RWPE1 (cell line): ENCODE measurements at regions not wholly inside any gene's neighbourhood (a gene's known extent, or its start where the extent isn't known, plus 50 kb on each side); places are given as distances from the start of the nearest gene placed in this dataset.

Experiments used
- CTCF ChIA-PET: fragments of 350-600 bp; sonication (Branson Sonifier 250); formaldehyde crosslinking; extraction: SDS; loops from one replicate; lab custom pipeline; 2021; lab: Yijun Ruan, JAX
- POLR2A ChIA-PET: fragments of 400-600 bp; formaldehyde crosslinking; extraction: SDS; loops from one replicate; lab custom pipeline; 2020; ENCODE audit warnings: antibody characterized with exemption; ENCODE audit not compliant: low non-redundant PET; lab: Yijun Ruan, JAX
- DNase-seq: peaks from one replicate; pipeline ENCODE4 v3.0.0; 2012; ENCODE audit warnings: low spot score
- H3K27ac ChIP-seq: fragments of 450-650 bp; 2 replicates; pipeline ENCODE4 v1.5.1; 2017
- CTCF ChIP-seq: fragments of 450-650 bp; conservative IDR thresholded peaks from 2 replicates; pipeline ENCODE4 v1.5.1; 2017; ENCODE audit warnings: low read depth, mild to moderate bottlenecking

- POLR2A ChIA-PET: no interaction called here
- H3K27ac ChIP-seq: no peak overlapping the region
- CTCF ChIA-PET: no interaction called here
- no peak for DNase-seq
- TF ChIP-seq CTCF: no peak
Measured at GRCh38 chr3:168611826-168612225, 516.1 kb upstream of the GOLIM4 start.

GRCh38 chr3:168608926-168609325 is 513.2 kb upstream of the GOLIM4 start:
- TF ChIP-seq CTCF: no peak
- ChIA-PET POLR2A (no interaction called here), CTCF (interaction anchor here (0.6 kb wide), 1 partner anchor 215 kb away, joined by 3 read pairs; no protein-coding TSS in a partner anchor)
- H3K27ac ChIP-seq: no peak overlapping the region
- DNase-seq: no peak

GRCh38 chr3:168604767-168605166 is 509.0 kb upstream of the GOLIM4 start:
- no peak for TF ChIP-seq CTCF
- no peak for DNase-seq
- POLR2A ChIA-PET: no interaction called here
- H3K27ac ChIP-seq: no peak overlapping the region
- CTCF ChIA-PET: interaction anchor here (0.7 kb wide), 1 partner anchor 515 kb away, joined by 3 read pairs; no protein-coding TSS in a partner anchor

- CTCF ChIA-PET: no interaction called here
- POLR2A ChIA-PET: no interaction called here
- no peak overlapping the region for H3K27ac ChIP-seq
- TF ChIP-seq CTCF: no peak
- no peak for DNase-seq
Measured at GRCh38 chr3:168598250-168598649, 502.5 kb upstream of the GOLIM4 start.

GRCh38 chr3:168596175-168596823 is 500.6 kb upstream of the GOLIM4 start:
- POLR2A ChIA-PET: no interaction called here
- H3K27ac ChIP-seq: no peak overlapping the region
- CTCF ChIA-PET: interaction anchor here (0.6 kb wide), 1 partner anchor 401 kb away, joined by 4 read pairs; no protein-coding TSS in a partner anchor
- TF ChIP-seq CTCF: no peak
- no peak for DNase-seq

GRCh38 chr3:168591587-168591986 is 495.9 kb upstream of the GOLIM4 start:
- ChIA-PET CTCF (no interaction called here), POLR2A (no interaction called here)
- H3K27ac ChIP-seq: no peak overlapping the region
- no peak for DNase-seq
- TF ChIP-seq CTCF: no peak
